ENCODE measurements at regions not wholly inside any gene's neighbourhood (a gene's known extent, or its start where the extent isn't known, plus 50 kb on each side); places are given as distances from the start of the nearest gene placed in this dataset.

- intact Hi-C loops (cut with micrococcal nuclease; ENCODE audit: unreplicated experiment) = no loop called here
- H2AFZ ChIP-seq = no peak overlapping the region
Measured at GRCh38 chr10:60574388-60574787, 184.7 kb upstream of the ANK3 start.

DNA sequence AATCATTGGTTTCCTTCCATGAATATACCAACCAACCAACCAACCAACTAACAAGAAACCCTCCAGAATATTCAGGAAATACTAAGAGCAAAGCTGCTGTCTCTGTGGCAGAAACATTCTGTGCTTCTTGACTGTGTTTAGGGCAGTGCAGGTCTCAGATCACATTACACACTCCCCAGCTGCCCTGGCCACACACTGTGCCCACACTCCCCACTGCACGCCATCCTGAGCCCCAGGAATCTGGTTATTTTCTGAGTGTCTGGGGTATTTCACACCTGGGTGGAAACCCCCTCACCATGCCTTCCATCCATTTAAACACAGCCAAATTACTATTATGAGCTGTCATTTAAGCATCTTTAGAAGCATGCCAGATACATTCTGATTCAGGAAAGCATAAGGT lies 183.7 kb upstream of the ANK3 start:
- no peaks in the 10 kb centered on the region for H3K27me3 ChIP-seq (ENCODE audit: insufficient read depth, low read depth)
- intact Hi-C loops (cut with micrococcal nuclease; ENCODE audit: unreplicated experiment) = no loop called here
- no peak overlapping the region for H3K27ac ChIP-seq
- no peaks in the 10 kb centered on the region for H4K20me1 ChIP-seq (ENCODE audit: insufficient read depth)
- no peaks in the 10 kb centered on the region for H3F3A ChIP-seq (ENCODE audit: insufficient read depth, low read depth)
- no peaks in the 10 kb centered on the region; the same call in 1 of the 2 replicates for H3K4me1 ChIP-seq (replicated peaks; ENCODE audit: insufficient read depth)
- H3K79me2 ChIP-seq (ENCODE audit: low read depth) = no peaks in the 10 kb centered on the region
- no peak overlapping the region for H3K4me2 ChIP-seq
- no peaks in the 10 kb centered on the region for H3K36me3 ChIP-seq (ENCODE audit: low read depth)
- DNase-seq = no peak
- BruUV-seq (replicated peaks) = no TSS peak
- H3K4me3 ChIP-seq = no peak overlapping the region
- H2AFZ ChIP-seq = no peak overlapping the region
- ChIA-PET CTCF (no interaction called here), POLR2A (ENCODE audit: unreplicated experiment) (no interaction called here)
- no peaks in the 10 kb centered on the region for H3K9me2 ChIP-seq (ENCODE audit: insufficient read depth)
- peaks cover 5% of the 10 kb centered on the region; the same call in 1 of the 2 replicates for H3K9me3 ChIP-seq (ENCODE audit: insufficient read depth, low read depth)
- no peak for TF ChIP-seq EZH2 (IDR thresholded peaks at IDR 0.05; ENCODE audit: low read depth)
- TF ChIP-seq CTCF (conservative IDR thresholded peaks at IDR 0.05) = no peak

More at GRCh38 chr10:60574388-60574787, 184.7 kb upstream of the ANK3 start:
- H3K4me2 ChIP-seq = no peak overlapping the region
- no peaks in the 10 kb centered on the region for H3K9me2 ChIP-seq (ENCODE audit: insufficient read depth)
- H3K9me3 ChIP-seq (ENCODE audit: insufficient read depth, low read depth) = peaks cover 5% of the 10 kb centered on the region; the same call in 1 of the 2 replicates
- no peaks in the 10 kb centered on the region for H3K27me3 ChIP-seq (ENCODE audit: insufficient read depth, low read depth)
- BruUV-seq (replicated peaks) = no TSS peak
- no peak for TF ChIP-seq CTCF (conservative IDR thresholded peaks at IDR 0.05)
- TF ChIP-seq EZH2 (IDR thresholded peaks at IDR 0.05; ENCODE audit: low read depth) = no peak
- no peaks in the 10 kb centered on the region for H3F3A ChIP-seq (ENCODE audit: insufficient read depth, low read depth)
- H3K4me1 ChIP-seq (replicated peaks; ENCODE audit: insufficient read depth) = no peaks in the 10 kb centered on the region; the same call in 1 of the 2 replicates
- H3K27ac ChIP-seq = no peak overlapping the region
- no peak overlapping the region for H3K4me3 ChIP-seq
- ChIA-PET POLR2A (ENCODE audit: unreplicated experiment) (no interaction called here), CTCF (no interaction called here)
- H3K79me2 ChIP-seq (ENCODE audit: low read depth) = no peaks in the 10 kb centered on the region
- H4K20me1 ChIP-seq (ENCODE audit: insufficient read depth) = no peaks in the 10 kb centered on the region
- no peak for DNase-seq
- no peaks in the 10 kb centered on the region for H3K36me3 ChIP-seq (ENCODE audit: low read depth)

GRCh38 chr10:60572511-60573194 lies 183.0 kb upstream of the ANK3 start:
- ChIA-PET POLR2A (ENCODE audit: unreplicated experiment) (no interaction called here), CTCF (no interaction called here)
- TF ChIP-seq CTCF (conservative IDR thresholded peaks at IDR 0.05) = no peak
- TF ChIP-seq EZH2 (IDR thresholded peaks at IDR 0.05; ENCODE audit: low read depth) = no peak
- Histone ChIP-seq H3K27me3 (ENCODE audit: insufficient read depth, low read depth) (no peaks in the 10 kb centered on the region), H3K79me2 (ENCODE audit: low read depth) (no peaks in the 10 kb centered on the region), H3F3A (ENCODE audit: insufficient read depth, low read depth) (no peaks in the 10 kb centered on the region), H3K4me3 (no peak overlapping the region), H4K20me1 (ENCODE audit: insufficient read depth) (no peaks in the 10 kb centered on the region), H3K9me2 (ENCODE audit: insufficient read depth) (no peaks in the 10 kb centered on the region), H2AFZ (no peak overlapping the region), H3K4me1 (replicated peaks; ENCODE audit: insufficient read depth) (no peaks in the 10 kb centered on the region), H3K36me3 (ENCODE audit: low read depth) (no peaks in the 10 kb centered on the region), H3K9me3 (ENCODE audit: insufficient read depth, low read depth) (peaks cover 3% of the 10 kb centered on the region; the same call in 1 of the 2 replicates), H3K27ac (no peak overlapping the region), H3K4me2 (no peak overlapping the region)
- intact Hi-C loops (cut with micrococcal nuclease; ENCODE audit: unreplicated experiment) = no loop called here
- no TSS peak for BruUV-seq (replicated peaks)
- no peak for DNase-seq

Measured in PC-9 (cell line).